IPS-15b (cell line): ENCODE measurements at regions not wholly inside any gene's neighbourhood (a gene's known extent, or its start where the extent isn't known, plus 50 kb on each side); places are given as distances from the start of the nearest gene placed in this dataset.
"Not testable (repeated sequence)": the region's sequence is repeated elsewhere in the genome, so short reads cannot be mapped to it uniquely, and the experiment has no call there.

Experiments
- H3K27me3 ChIP-seq: one replicate; pipeline ENCODE4 v1.6.1; 2013; ENCODE audit warnings: low read length; ENCODE audit not compliant: control insufficient read depth, insufficient read depth
- H3K36me3 ChIP-seq: one replicate; pipeline ENCODE4 v1.6.1; 2013; ENCODE audit warnings: low read length; ENCODE audit not compliant: control insufficient read depth, insufficient read depth
- H3K4me1 ChIP-seq: one replicate; pipeline ENCODE4 v1.6.1; 2013; ENCODE audit warnings: mild to moderate bottlenecking, low read length; ENCODE audit not compliant: control insufficient read depth, insufficient read depth
- H3K4me3 ChIP-seq: one replicate; pipeline ENCODE4 v1.5.1; 2013; ENCODE audit warnings: low read depth, low read length
- H3K9ac ChIP-seq: one replicate; pipeline ENCODE4 v1.6.1; 2013; ENCODE audit warnings: low read depth, mild to moderate bottlenecking, low read length
- H3K9me3 ChIP-seq: one replicate; pipeline ENCODE4 v1.6.1; 2013; ENCODE audit warnings: mild to moderate bottlenecking, low read length; ENCODE audit not compliant: control insufficient read depth, insufficient read depth

DNA sequence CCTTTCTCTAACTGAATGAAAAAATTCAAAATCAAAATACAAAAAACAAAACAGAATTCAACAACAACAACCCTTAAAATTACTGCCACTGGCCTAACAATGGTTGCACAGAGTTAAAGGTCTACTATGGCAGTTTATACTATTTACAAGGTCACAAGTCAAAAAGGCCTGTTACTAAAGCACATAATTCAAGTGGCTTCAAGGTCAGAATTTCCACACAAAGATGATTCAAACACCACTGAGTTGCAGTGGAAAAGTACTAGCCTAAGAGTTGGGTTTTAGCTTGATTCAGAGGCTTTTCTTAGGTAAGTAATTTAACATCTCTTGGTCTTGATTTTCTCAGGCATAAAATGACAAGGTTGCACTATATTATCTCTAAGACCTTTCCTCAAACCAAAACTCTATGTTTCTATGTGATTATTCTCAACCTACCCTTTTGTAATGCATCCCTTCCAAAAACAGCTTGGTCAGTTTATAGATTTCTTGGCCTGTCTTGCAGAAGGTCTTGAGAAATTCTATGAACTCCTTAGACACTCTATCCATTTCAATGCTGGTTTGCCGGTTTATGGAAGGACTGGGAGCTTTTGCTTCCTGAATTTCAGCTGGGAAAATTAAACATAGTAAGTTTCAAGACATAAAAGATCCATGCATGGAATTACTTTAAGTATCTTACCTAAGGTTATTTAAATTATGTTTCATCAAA lies 189.8 kb upstream of the KCTD7 start:
- H3K4me1 ChIP-seq, H3K36me3 ChIP-seq, H3K9me3 ChIP-seq, H3K27me3 ChIP-seq, H3K4me3 ChIP-seq, H3K9ac ChIP-seq: not testable (repeated sequence)

DNA sequence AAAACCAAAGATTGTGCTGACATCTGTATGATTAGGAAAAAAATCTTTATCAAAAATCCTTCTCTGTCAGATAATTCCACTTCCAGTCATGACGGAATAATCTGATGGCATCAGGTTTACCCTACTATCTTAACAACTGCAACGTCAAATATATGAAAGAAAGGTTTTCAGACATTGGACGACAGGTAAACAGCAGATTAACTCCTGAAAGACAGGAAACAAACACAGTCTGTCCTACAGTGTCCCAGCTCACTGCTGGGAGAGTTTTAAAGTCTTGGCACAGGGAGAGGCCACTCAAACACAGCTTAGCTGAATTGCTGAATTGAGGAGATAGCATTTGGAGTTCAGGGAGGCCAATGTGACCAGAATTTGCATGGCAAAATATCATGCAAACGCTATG lies 186.3 kb upstream of the KCTD7 start:
- Histone ChIP-seq H3K27me3 (no peaks in the 10 kb centered on the region), H3K9ac (no peak overlapping the region), H3K9me3 (no peaks in the 10 kb centered on the region), H3K4me1 (no peaks in the 10 kb centered on the region), H3K4me3 (no peak overlapping the region), H3K36me3 (no peaks in the 10 kb centered on the region)

- Histone ChIP-seq H3K27me3 (no peaks in the 10 kb centered on the region), H3K4me3 (no peak overlapping the region), H3K9ac (no peak overlapping the region), H3K4me1 (no peaks in the 10 kb centered on the region), H3K36me3 (no peaks in the 10 kb centered on the region), H3K9me3 (no peaks in the 10 kb centered on the region)
These were observed 184.7 kb upstream of the KCTD7 start for GRCh38 chr7:66443946-66444345.

DNA sequence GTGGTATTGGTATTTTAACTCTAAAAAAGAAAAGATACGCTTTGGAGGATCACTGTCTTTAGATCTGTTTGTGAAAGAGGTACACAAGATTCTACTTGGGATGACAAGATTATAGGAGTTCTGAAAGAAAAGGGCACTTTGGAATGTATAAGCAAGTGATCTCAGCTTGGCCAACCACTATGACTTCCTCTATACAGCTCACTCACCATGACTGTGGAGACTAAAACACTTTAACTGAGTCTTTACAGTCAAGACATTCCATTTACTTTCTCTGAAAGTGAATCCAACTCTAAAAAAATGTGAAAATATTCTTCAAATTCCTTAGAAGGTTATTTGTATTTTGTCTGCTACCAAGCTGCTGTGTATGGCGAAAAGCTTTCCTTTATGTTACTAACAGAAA lies 181.7 kb upstream of the KCTD7 start:
- not testable (repeated sequence) for H3K4me3 ChIP-seq, H3K9me3 ChIP-seq, H3K4me1 ChIP-seq, H3K27me3 ChIP-seq, H3K9ac ChIP-seq, H3K36me3 ChIP-seq

DNA sequence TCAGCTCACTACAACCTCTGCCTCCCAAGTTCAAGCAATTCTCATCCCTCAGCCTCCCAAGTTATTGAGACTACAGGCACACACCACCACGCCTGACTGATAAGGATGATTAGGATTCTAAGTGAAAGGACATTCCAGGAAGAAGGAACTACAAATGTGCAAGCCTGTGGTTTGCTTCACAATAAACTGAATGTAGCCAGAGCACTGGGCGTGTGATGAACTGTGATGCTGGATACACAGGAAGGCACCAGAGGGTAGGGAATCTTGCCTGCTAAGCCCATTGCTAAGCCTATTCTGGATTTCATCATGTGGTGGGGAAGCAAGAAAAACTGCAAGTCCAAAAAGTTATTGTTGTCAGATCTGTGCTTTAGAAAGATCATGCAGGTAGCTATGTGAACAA lies 177.9 kb upstream of the KCTD7 start:
- not testable (repeated sequence) for H3K9me3 ChIP-seq, H3K4me1 ChIP-seq, H3K27me3 ChIP-seq, H3K36me3 ChIP-seq, H3K4me3 ChIP-seq, H3K9ac ChIP-seq

GRCh38 chr7:66451713-66452112 lies 177.0 kb upstream of the KCTD7 start:
- not testable (repeated sequence) for H3K4me1 ChIP-seq, H3K27me3 ChIP-seq, H3K4me3 ChIP-seq, H3K9me3 ChIP-seq, H3K9ac ChIP-seq, H3K36me3 ChIP-seq

- Histone ChIP-seq H3K36me3 (no peaks in the 10 kb centered on the region), H3K9ac (no peak overlapping the region), H3K4me3 (no peak overlapping the region), H3K4me1 (no peaks in the 10 kb centered on the region), H3K27me3 (no peaks in the 10 kb centered on the region), H3K9me3 (no peaks in the 10 kb centered on the region)
These were observed 176.5 kb upstream of the KCTD7 start for GRCh38 chr7:66452165-66452564.

DNA sequence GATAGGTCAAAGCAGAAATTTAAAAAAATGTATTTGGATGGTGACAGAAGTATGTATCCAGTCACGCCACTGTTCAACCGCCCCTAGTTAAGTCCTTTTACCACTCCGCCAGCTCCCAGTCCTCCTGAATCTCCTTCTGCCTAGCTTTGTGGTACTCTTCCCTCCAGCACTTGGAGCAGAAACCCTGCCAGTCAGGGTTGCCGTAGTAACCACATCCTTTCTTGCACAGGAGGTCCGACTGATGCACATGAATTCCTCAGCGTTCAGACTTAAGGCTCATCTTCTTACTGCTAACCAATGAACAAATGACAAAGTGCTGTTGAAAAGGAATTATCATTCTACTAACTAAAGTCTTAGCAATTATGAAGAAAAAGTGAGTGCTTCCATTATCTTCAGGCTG lies 175.3 kb upstream of the KCTD7 start:
- no peak overlapping the region for H3K9ac ChIP-seq

GRCh38 chr7:66454600-66455225 lies 174.0 kb upstream of the KCTD7 start:
- no peak overlapping the region for H3K9ac ChIP-seq
- no peaks in the 10 kb centered on the region for H3K36me3 ChIP-seq
- no peaks in the 10 kb centered on the region for H3K4me1 ChIP-seq
- no peak overlapping the region for H3K4me3 ChIP-seq
- no peaks in the 10 kb centered on the region for H3K9me3 ChIP-seq
- H3K27me3 ChIP-seq, result no peaks in the 10 kb centered on the region

More for the DNA sequence above, 175.3 kb upstream of the KCTD7 start:
- H3K4me3 ChIP-seq, result no peak overlapping the region
- H3K36me3 ChIP-seq, result no peaks in the 10 kb centered on the region
- no peaks in the 10 kb centered on the region for H3K4me1 ChIP-seq
- no peaks in the 10 kb centered on the region for H3K27me3 ChIP-seq
- H3K9me3 ChIP-seq, result no peaks in the 10 kb centered on the region

DNA sequence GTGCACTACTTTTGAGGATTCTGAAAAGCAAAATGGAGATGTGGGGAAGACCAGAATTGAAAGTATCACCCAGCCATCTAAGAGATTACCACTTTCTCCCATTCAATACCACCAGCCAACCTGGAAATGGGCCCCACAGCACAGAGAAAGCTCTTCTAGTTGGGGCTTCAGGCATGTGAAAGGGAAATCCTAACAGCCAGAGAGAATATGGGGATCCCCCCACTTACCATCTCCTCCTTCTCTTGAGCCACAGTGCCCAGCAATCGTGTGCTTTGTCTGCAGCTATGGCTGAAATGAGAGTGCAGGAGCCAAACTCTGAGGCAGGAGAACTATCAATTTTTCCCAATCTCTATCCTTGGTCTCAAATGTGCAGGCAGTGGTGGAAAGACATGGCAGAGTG lies 173.2 kb upstream of the KCTD7 start:
- not testable (repeated sequence) for H3K4me1 ChIP-seq, H3K9ac ChIP-seq, H3K4me3 ChIP-seq, H3K36me3 ChIP-seq, H3K9me3 ChIP-seq, H3K27me3 ChIP-seq

DNA sequence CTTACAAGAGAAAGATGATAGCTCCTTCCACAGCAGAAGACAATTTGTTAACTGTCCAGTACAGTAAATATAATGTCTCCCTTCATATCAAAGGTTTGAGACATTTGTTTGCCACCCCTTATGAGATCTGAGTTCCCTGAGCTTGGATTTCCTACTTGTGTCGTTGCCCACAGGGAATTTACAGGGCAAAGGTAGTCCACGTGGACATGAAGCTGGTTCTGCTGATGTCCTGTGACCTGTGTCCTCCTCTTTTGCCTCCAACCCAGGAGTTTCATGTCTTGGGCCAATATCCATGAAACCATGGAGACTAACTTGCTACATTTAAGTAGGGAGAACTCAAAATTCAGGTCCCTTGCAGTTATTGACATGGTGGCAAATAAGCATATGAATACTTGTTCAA lies 172.2 kb upstream of the KCTD7 start:
- not testable (repeated sequence) for H3K4me3 ChIP-seq, H3K36me3 ChIP-seq

DNA sequence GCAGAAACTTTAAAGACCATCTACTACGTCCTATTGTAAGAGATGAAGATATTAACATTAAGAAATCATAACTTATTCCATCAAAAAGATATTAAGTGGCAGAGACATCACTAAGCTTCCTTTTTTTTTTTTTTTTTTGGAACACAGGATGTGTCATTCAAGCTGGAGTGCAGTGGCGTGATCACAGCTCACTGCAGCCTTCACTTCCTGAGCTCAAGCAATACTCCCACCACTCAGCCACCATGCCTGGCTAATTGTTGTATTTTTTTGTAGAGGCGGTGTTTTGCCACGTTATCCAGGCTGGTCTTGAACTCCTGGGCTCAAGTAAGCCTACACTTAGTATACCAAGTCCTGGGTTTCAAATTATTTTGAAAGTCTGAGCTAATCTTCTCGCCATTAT lies 169.7 kb upstream of the KCTD7 start:
- not testable (repeated sequence) for H3K9ac ChIP-seq, H3K4me3 ChIP-seq, H3K27me3 ChIP-seq, H3K36me3 ChIP-seq, H3K9me3 ChIP-seq, H3K4me1 ChIP-seq

More for the DNA sequence above, 172.2 kb upstream of the KCTD7 start:
- not testable (repeated sequence) for H3K9ac ChIP-seq, H3K27me3 ChIP-seq, H3K4me1 ChIP-seq, H3K9me3 ChIP-seq
